ENCODE measurements at regions not wholly inside any gene's neighbourhood (a gene's known extent, or its start where the extent isn't known, plus 50 kb on each side); places are given as distances from the start of the nearest gene placed in this dataset.
A peak's percentile ranks its signal among the peaks of the same experiment; 100 is the strongest.

GRCh38 chr5:158601118-158601517 lies 498.6 kb downstream of the EBF1 start:
- WGBS: no CpG with 5 or more reads among the region's 3 CpGs
- H3K14ac ChIP-seq (ENCODE audit: low read length in 2 of 2): no peak overlapping the region
- H2BK12ac ChIP-seq (ENCODE audit: low read length in 2 of 2): no peak overlapping the region
- H3K9me3 ChIP-seq (ENCODE audit: control insufficient read depth, low read length): no peaks in the 10 kb centered on the region
- H3K4ac ChIP-seq (ENCODE audit: low read depth in 1 of 2, low read length in 2 of 2): no peak overlapping the region
- H2AFZ ChIP-seq (ENCODE audit: low read depth, low read length): no peak overlapping the region
- H2BK5ac ChIP-seq (ENCODE audit: low read depth, low read length, poor library complexity, severe bottlenecking): no peak overlapping the region
- no peak overlapping the region for H3K23ac ChIP-seq (ENCODE audit: low read length in 2 of 2)
- no peaks in the 10 kb centered on the region for H3K79me1 ChIP-seq (replicated peaks; ENCODE audit: low read length, poor library complexity, severe bottlenecking)
- H3K27ac ChIP-seq (ENCODE audit: low read length, poor library complexity, severe bottlenecking): no peak overlapping the region
- H4K91ac ChIP-seq (ENCODE audit: low read length): no peak overlapping the region
- H2BK15ac ChIP-seq (ENCODE audit: low read depth, poor library complexity, severe bottlenecking): no peak overlapping the region
- no peak overlapping the region for H3K18ac ChIP-seq (ENCODE audit: low read depth in 1 of 2, low read length in 2 of 2)
- DNase-seq: no peak
- H4K8ac ChIP-seq (ENCODE audit: low read length): no peak overlapping the region
- no peaks in the 10 kb centered on the region for H3K36me3 ChIP-seq (ENCODE audit: control insufficient read depth in 1 of 2, insufficient read depth in 2 of 2, low read depth in 1 of 2, low read length in 2 of 2)
- no peak overlapping the region for H2AK5ac ChIP-seq (ENCODE audit: low read length, severe bottlenecking)
- no peak overlapping the region for H3K4me2 ChIP-seq (ENCODE audit: low read length, poor library complexity, severe bottlenecking)
- H3K4me1 ChIP-seq (ENCODE audit: control insufficient read depth, insufficient read depth, low read depth, low read length): no peaks in the 10 kb centered on the region
- no peak overlapping the region for H3K4me3 ChIP-seq (ENCODE audit: insufficient read depth in 1 of 2, low read depth in 1 of 2, low read length in 2 of 2)
- no peak overlapping the region for H3K9ac ChIP-seq (ENCODE audit: low read length)
- H3K27me3 ChIP-seq (ENCODE audit: control insufficient read depth in 1 of 2, insufficient read depth in 1 of 2, low read length in 2 of 2): no peaks in the 10 kb centered on the region
- no peak overlapping the region for H2BK120ac ChIP-seq (ENCODE audit: low read depth, low read length)

GRCh38 chr5:158600679-158601078 lies 499.0 kb downstream of the EBF1 start:
- Histone ChIP-seq H4K91ac (ENCODE audit: low read length) (no peak overlapping the region), H3K4me3 (ENCODE audit: insufficient read depth in 1 of 2, low read depth in 1 of 2, low read length in 2 of 2) (no peak overlapping the region), H3K23ac (ENCODE audit: low read length in 2 of 2) (no peak overlapping the region), H3K4me2 (ENCODE audit: low read length, poor library complexity, severe bottlenecking) (no peak overlapping the region), H3K27ac (ENCODE audit: low read length, poor library complexity, severe bottlenecking) (no peak overlapping the region), H3K4me1 (ENCODE audit: control insufficient read depth, insufficient read depth, low read depth, low read length) (no peaks in the 10 kb centered on the region), H3K9me3 (ENCODE audit: control insufficient read depth, low read length) (no peaks in the 10 kb centered on the region), H3K27me3 (ENCODE audit: control insufficient read depth in 1 of 2, insufficient read depth in 1 of 2, low read length in 2 of 2) (no peaks in the 10 kb centered on the region), H2BK5ac (ENCODE audit: low read depth, low read length, poor library complexity, severe bottlenecking) (no peak overlapping the region), H2BK120ac (ENCODE audit: low read depth, low read length) (no peak overlapping the region), H2BK12ac (ENCODE audit: low read length in 2 of 2) (no peak overlapping the region), H3K14ac (ENCODE audit: low read length in 2 of 2) (no peak overlapping the region), H4K8ac (ENCODE audit: low read length) (no peak overlapping the region), H3K4ac (ENCODE audit: low read depth in 1 of 2, low read length in 2 of 2) (no peak overlapping the region), H2AFZ (ENCODE audit: low read depth, low read length) (no peak overlapping the region), H3K36me3 (ENCODE audit: control insufficient read depth in 1 of 2, insufficient read depth in 2 of 2, low read depth in 1 of 2, low read length in 2 of 2) (no peaks in the 10 kb centered on the region), H3K9ac (ENCODE audit: low read length) (no peak overlapping the region), H3K18ac (ENCODE audit: low read depth in 1 of 2, low read length in 2 of 2) (no peak overlapping the region), H2AK5ac (ENCODE audit: low read length, severe bottlenecking) (no peak overlapping the region), H2BK15ac (ENCODE audit: low read depth, poor library complexity, severe bottlenecking) (no peak overlapping the region), H3K79me1 (replicated peaks; ENCODE audit: low read length, poor library complexity, severe bottlenecking) (no peaks in the 10 kb centered on the region)
- WGBS: 50% methylated on average over 3 of the region's 3 CpGs
- DNase-seq: no peak

- WGBS: 63% methylated on average over 1 of the region's 2 CpGs
- Histone ChIP-seq H2BK12ac (ENCODE audit: low read length in 2 of 2) (no peak overlapping the region), H3K27ac (ENCODE audit: low read length, poor library complexity, severe bottlenecking) (peak overlapping the region; percentile 47), H3K36me3 (ENCODE audit: control insufficient read depth in 1 of 2, insufficient read depth in 2 of 2, low read depth in 1 of 2, low read length in 2 of 2) (no peaks in the 10 kb centered on the region), H3K27me3 (ENCODE audit: control insufficient read depth in 1 of 2, insufficient read depth in 1 of 2, low read length in 2 of 2) (no peaks in the 10 kb centered on the region), H2AFZ (ENCODE audit: low read depth, low read length) (no peak overlapping the region), H4K91ac (ENCODE audit: low read length) (no peak overlapping the region), H3K23ac (ENCODE audit: low read length in 2 of 2) (no peak overlapping the region), H3K9me3 (ENCODE audit: control insufficient read depth, low read length) (no peaks in the 10 kb centered on the region), H3K14ac (ENCODE audit: low read length in 2 of 2) (no peak overlapping the region), H2BK5ac (ENCODE audit: low read depth, low read length, poor library complexity, severe bottlenecking) (no peak overlapping the region), H2AK5ac (ENCODE audit: low read length, severe bottlenecking) (no peak overlapping the region), H3K79me1 (replicated peaks; ENCODE audit: low read length, poor library complexity, severe bottlenecking) (no peaks in the 10 kb centered on the region), H3K18ac (ENCODE audit: low read depth in 1 of 2, low read length in 2 of 2) (no peak overlapping the region), H3K4me3 (ENCODE audit: insufficient read depth in 1 of 2, low read depth in 1 of 2, low read length in 2 of 2) (no peak overlapping the region), H3K9ac (ENCODE audit: low read length) (no peak overlapping the region), H3K4me2 (ENCODE audit: low read length, poor library complexity, severe bottlenecking) (no peak overlapping the region), H4K8ac (ENCODE audit: low read length) (no peak overlapping the region), H3K4ac (ENCODE audit: low read depth in 1 of 2, low read length in 2 of 2) (no peak overlapping the region), H2BK15ac (ENCODE audit: low read depth, poor library complexity, severe bottlenecking) (no peak overlapping the region), H3K4me1 (ENCODE audit: control insufficient read depth, insufficient read depth, low read depth, low read length) (no peaks in the 10 kb centered on the region), H2BK120ac (ENCODE audit: low read depth, low read length) (no peak overlapping the region)
- DNase-seq: no peak
These were observed 500.6 kb downstream of the EBF1 start for GRCh38 chr5:158599157-158599556.

DNA sequence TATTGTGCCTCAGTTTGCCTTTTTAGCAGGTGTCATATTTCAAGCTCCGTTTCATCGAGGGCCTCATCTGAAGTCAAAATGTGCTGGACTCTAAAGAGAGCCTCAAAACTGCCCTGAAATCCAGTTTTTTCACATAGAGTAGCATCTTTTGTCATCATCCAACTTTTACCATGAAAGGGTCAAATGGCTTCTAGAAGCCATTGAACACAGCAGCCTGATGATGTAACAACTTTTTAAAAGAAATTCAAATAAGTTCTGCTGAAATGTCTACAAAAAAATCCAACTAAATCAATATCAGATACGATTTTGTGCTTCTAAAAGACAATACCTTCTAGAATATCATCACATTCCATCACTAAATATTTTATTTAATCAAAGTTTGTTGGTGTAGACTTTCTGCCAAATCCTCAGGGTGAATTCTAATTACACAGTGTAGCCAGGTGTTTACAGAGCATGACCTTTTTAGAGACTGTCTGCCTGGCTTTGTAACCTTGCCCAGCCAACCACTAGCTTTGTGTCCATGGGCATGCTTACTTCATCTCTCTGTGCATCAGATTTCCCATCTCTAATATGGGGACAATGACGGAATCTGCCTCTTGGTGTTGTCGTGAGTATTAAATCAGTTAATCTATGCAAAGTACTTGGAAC lies 505.0 kb downstream of the EBF1 start:
- no peak overlapping the region for H2BK12ac ChIP-seq (ENCODE audit: low read length in 2 of 2)
- DNase-seq: no peak
- no peak overlapping the region for H3K14ac ChIP-seq (ENCODE audit: low read length in 2 of 2)
- no peak overlapping the region for H3K4ac ChIP-seq (ENCODE audit: low read depth in 1 of 2, low read length in 2 of 2)
- H3K36me3 ChIP-seq (ENCODE audit: control insufficient read depth in 1 of 2, insufficient read depth in 2 of 2, low read depth in 1 of 2, low read length in 2 of 2): no peaks in the 10 kb centered on the region
- no peak overlapping the region for H2BK5ac ChIP-seq (ENCODE audit: low read depth, low read length, poor library complexity, severe bottlenecking)
- no peak overlapping the region for H3K9ac ChIP-seq (ENCODE audit: low read length)
- H3K18ac ChIP-seq (ENCODE audit: low read depth in 1 of 2, low read length in 2 of 2): no peak overlapping the region
- H3K27me3 ChIP-seq (ENCODE audit: control insufficient read depth in 1 of 2, insufficient read depth in 1 of 2, low read length in 2 of 2): no peaks in the 10 kb centered on the region
- no peak overlapping the region for H3K27ac ChIP-seq (ENCODE audit: low read length, poor library complexity, severe bottlenecking)
- H2BK120ac ChIP-seq (ENCODE audit: low read depth, low read length): no peak overlapping the region
- no peaks in the 10 kb centered on the region for H3K9me3 ChIP-seq (ENCODE audit: control insufficient read depth, low read length)
- H3K4me1 ChIP-seq (ENCODE audit: control insufficient read depth, insufficient read depth, low read depth, low read length): peaks cover 2% of the 10 kb centered on the region
- H2AK5ac ChIP-seq (ENCODE audit: low read length, severe bottlenecking): no peak overlapping the region
- H3K4me3 ChIP-seq (ENCODE audit: insufficient read depth in 1 of 2, low read depth in 1 of 2, low read length in 2 of 2): no peak overlapping the region
- H3K79me1 ChIP-seq (replicated peaks; ENCODE audit: low read length, poor library complexity, severe bottlenecking): no peaks in the 10 kb centered on the region
- no peak overlapping the region for H2BK15ac ChIP-seq (ENCODE audit: low read depth, poor library complexity, severe bottlenecking)
- H3K23ac ChIP-seq (ENCODE audit: low read length in 2 of 2): no peak overlapping the region
- WGBS: 85% methylated on average over 4 of the region's 5 CpGs
- H4K8ac ChIP-seq (ENCODE audit: low read length): no peak overlapping the region
- H4K91ac ChIP-seq (ENCODE audit: low read length): no peak overlapping the region
- no peak overlapping the region for H3K4me2 ChIP-seq (ENCODE audit: low read length, poor library complexity, severe bottlenecking)
- H2AFZ ChIP-seq (ENCODE audit: low read depth, low read length): no peak overlapping the region

Measured in mesenchymal stem cell (in vitro differentiated cells and primary cell).